A673 (cell line): ENCODE measurements at regions not wholly inside any gene's neighbourhood (a gene's known extent, or its start where the extent isn't known, plus 50 kb on each side); places are given as distances from the start of the nearest gene placed in this dataset.

ENCODE experiments used
- EZH2 ChIP-seq: fragments of 200-600 bp; sonication (generic); IDR thresholded peaks from 2 replicates; pipeline ENCODE4 v1.6.1; 2017; ENCODE audit warnings: borderline replicate concordance, low read depth, mild to moderate bottlenecking, mixed read lengths, antibody characterized with exemption, low read length; ENCODE audit not compliant: poor library complexity, severe bottlenecking
- TF ChIP-seq, protein P1 (sequence below): fragments of 300-800, 200-600 bp; sonication (generic); conservative IDR thresholded peaks from 2 replicates; pipeline ENCODE4 v1.5.1; 2017; ENCODE audit warnings: low read depth, mild to moderate bottlenecking, antibody characterized with exemption, low read length, moderate library complexity, mixed read lengths

DNA sequence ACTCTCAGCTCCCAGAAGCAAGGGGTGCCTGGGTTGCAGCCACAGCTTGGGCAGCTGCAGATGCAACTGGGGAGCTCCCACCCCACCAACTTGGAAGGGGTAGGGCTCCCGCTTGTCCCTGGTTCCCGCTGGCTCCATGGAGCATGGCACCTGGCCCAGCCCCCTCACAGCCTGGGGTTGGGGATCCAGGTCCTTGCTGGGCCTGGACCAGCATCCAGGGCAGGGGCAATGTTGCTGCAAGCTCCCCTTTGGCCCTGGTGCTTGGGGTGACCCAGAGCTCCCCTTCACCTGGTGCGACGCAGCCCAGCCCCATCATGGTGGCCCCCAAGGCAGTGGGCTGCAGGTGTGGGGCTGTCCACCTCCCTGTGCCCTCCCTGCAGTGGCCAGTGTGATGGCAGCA, 99.6 kb upstream of the FRMD4B start:
- TF ChIP-seq, protein P1, sequence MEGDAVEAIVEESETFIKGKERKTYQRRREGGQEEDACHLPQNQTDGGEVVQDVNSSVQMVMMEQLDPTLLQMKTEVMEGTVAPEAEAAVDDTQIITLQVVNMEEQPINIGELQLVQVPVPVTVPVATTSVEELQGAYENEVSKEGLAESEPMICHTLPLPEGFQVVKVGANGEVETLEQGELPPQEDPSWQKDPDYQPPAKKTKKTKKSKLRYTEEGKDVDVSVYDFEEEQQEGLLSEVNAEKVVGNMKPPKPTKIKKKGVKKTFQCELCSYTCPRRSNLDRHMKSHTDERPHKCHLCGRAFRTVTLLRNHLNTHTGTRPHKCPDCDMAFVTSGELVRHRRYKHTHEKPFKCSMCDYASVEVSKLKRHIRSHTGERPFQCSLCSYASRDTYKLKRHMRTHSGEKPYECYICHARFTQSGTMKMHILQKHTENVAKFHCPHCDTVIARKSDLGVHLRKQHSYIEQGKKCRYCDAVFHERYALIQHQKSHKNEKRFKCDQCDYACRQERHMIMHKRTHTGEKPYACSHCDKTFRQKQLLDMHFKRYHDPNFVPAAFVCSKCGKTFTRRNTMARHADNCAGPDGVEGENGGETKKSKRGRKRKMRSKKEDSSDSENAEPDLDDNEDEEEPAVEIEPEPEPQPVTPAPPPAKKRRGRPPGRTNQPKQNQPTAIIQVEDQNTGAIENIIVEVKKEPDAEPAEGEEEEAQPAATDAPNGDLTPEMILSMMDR: no peak
- no peak for TF ChIP-seq EZH2
